ENCODE measurements at regions not wholly inside any gene's neighbourhood (a gene's known extent, or its start where the extent isn't known, plus 50 kb on each side); places are given as distances from the start of the nearest gene placed in this dataset.

- DNase-seq (ENCODE audit: low read depth), result no peak
- H3K4me3 ChIP-seq (ENCODE audit: control insufficient read depth, low read depth, low read length), result no peak overlapping the region
- no peak for TF ChIP-seq CTCF (IDR thresholded peaks at IDR 0.05; ENCODE audit: control insufficient read depth, insufficient read depth, low read depth, low read length, missing control alignments)
Observed at GRCh38 chr10:117892681-117893220, 154.0 kb downstream of the RAB11FIP2 start.

- H3K4me3 ChIP-seq (ENCODE audit: control insufficient read depth, low read depth, low read length), result no peak overlapping the region
- no peak for TF ChIP-seq CTCF (IDR thresholded peaks at IDR 0.05; ENCODE audit: control insufficient read depth, insufficient read depth, low read depth, low read length, missing control alignments)
- DNase-seq (ENCODE audit: low read depth), result no peak
Observed at GRCh38 chr10:117894339-117894738, 152.4 kb downstream of the RAB11FIP2 start.

- no peak for DNase-seq (ENCODE audit: low read depth)
- H3K4me3 ChIP-seq (ENCODE audit: control insufficient read depth, low read depth, low read length), result no peak overlapping the region
- no peak for TF ChIP-seq CTCF (IDR thresholded peaks at IDR 0.05; ENCODE audit: control insufficient read depth, insufficient read depth, low read depth, low read length, missing control alignments)
Observed at GRCh38 chr10:117896517-117896916, 150.2 kb downstream of the RAB11FIP2 start.

GRCh38 chr10:117899181-117899683 lies 147.5 kb downstream of the RAB11FIP2 start:
- no peak for DNase-seq (ENCODE audit: low read depth)
- TF ChIP-seq CTCF (IDR thresholded peaks at IDR 0.05; ENCODE audit: control insufficient read depth, insufficient read depth, low read depth, low read length, missing control alignments), result no peak
- H3K4me3 ChIP-seq (ENCODE audit: control insufficient read depth, low read depth, low read length), result no peak overlapping the region

DNA sequence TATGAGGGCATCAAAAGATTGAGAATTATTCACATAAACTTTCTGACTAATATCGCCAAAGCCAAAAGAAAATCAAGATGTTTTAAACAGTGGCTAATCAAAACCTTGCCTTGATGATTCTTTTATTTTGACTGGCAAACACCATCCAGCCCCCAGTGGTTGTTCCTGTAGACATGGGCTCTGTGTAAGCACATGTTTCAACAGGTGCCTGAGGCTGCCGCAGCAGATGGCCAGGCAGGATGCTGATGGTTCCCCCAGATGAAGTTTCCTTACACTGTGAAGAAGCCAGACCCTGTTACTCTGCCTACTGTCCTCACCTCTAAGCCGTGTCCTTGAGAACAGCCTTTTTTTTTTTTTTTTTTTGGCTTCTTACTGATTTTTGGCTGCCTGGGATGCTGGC lies 146.5 kb downstream of the RAB11FIP2 start:
- no peak overlapping the region for H3K4me3 ChIP-seq (ENCODE audit: control insufficient read depth, low read depth, low read length)
- no peak for DNase-seq (ENCODE audit: low read depth)
- no peak for TF ChIP-seq CTCF (IDR thresholded peaks at IDR 0.05; ENCODE audit: control insufficient read depth, insufficient read depth, low read depth, low read length, missing control alignments)

- H3K4me3 ChIP-seq (ENCODE audit: control insufficient read depth, low read depth, low read length), result no peak overlapping the region
- DNase-seq (ENCODE audit: low read depth), result no peak
- no peak for TF ChIP-seq CTCF (IDR thresholded peaks at IDR 0.05; ENCODE audit: control insufficient read depth, insufficient read depth, low read depth, low read length, missing control alignments)
Observed at GRCh38 chr10:117903854-117904253, 142.9 kb downstream of the RAB11FIP2 start.
